ENCODE measurements at regions not wholly inside any gene's neighbourhood (a gene's known extent, or its start where the extent isn't known, plus 50 kb on each side); places are given as distances from the start of the nearest gene placed in this dataset.

DNA sequence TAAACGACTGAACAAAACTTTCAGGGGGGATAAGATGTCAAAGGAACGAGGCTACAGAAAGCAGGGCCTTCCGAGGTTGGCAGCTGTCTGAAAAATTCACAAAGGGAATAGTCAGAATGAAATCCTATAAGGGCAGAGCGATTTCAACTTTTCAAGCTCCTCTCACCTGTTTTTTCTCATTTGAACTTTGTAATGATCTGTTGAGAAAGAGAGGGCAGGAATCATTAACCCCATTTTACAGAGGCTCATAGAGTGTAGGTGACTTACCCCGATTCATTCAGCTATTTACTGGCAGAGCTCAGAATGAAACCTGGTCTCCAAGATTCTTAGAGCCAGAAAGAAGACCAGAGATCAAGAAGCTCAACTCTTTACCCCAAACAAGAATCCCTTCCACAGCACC lies 266.1 kb upstream of the ARID1B start:
- Histone ChIP-seq H3K4me3 (ENCODE audit: low read depth in 1 of 2, low read length in 1 of 2) (no peak overlapping the region), H3K9me3 (no peaks in the 10 kb centered on the region), H3K27me3 (no peaks in the 10 kb centered on the region), H3K27ac (no peak overlapping the region), H3K4me1 (ENCODE audit: control insufficient read depth in 1 of 2, insufficient read depth in 1 of 2, low read depth in 1 of 2, low read length in 1 of 2) (no peaks in the 10 kb centered on the region), H3K36me3 (no peaks in the 10 kb centered on the region)
- no peak for TF ChIP-seq CTCF (IDR thresholded peaks at IDR 0.05)

- no peaks in the 10 kb centered on the region for H3K4me1 ChIP-seq (ENCODE audit: control insufficient read depth in 1 of 2, insufficient read depth in 1 of 2, low read depth in 1 of 2, low read length in 1 of 2)
- no peak overlapping the region for H3K4me3 ChIP-seq (ENCODE audit: low read depth in 1 of 2, low read length in 1 of 2)
- H3K27ac ChIP-seq = no peak overlapping the region
- H3K27me3 ChIP-seq = no peaks in the 10 kb centered on the region
- H3K9me3 ChIP-seq = no peaks in the 10 kb centered on the region
- no peak for TF ChIP-seq CTCF (IDR thresholded peaks at IDR 0.05)
- H3K36me3 ChIP-seq = no peaks in the 10 kb centered on the region
Measured at GRCh38 chr6:156510242-156510641, 266.9 kb upstream of the ARID1B start.

- Histone ChIP-seq H3K4me3 (ENCODE audit: low read depth in 1 of 2, low read length in 1 of 2) (no peak overlapping the region), H3K9me3 (no peaks in the 10 kb centered on the region), H3K27me3 (no peaks in the 10 kb centered on the region), H3K27ac (no peak overlapping the region), H3K36me3 (no peaks in the 10 kb centered on the region), H3K4me1 (ENCODE audit: control insufficient read depth in 1 of 2, insufficient read depth in 1 of 2, low read depth in 1 of 2, low read length in 1 of 2) (no peaks in the 10 kb centered on the region)
- no peak for TF ChIP-seq CTCF (IDR thresholded peaks at IDR 0.05)
Measured at GRCh38 chr6:156509496-156509895, 267.7 kb upstream of the ARID1B start.

GRCh38 chr6:156508923-156509322 lies 268.3 kb upstream of the ARID1B start:
- H3K27me3 ChIP-seq = no peaks in the 10 kb centered on the region
- no peak for TF ChIP-seq CTCF (IDR thresholded peaks at IDR 0.05)

GRCh38 chr6:156508126-156508525 lies 269.1 kb upstream of the ARID1B start:
- TF ChIP-seq CTCF (IDR thresholded peaks at IDR 0.05) = no peak
- Histone ChIP-seq H3K27me3 (no peaks in the 10 kb centered on the region), H3K36me3 (no peaks in the 10 kb centered on the region), H3K4me3 (ENCODE audit: low read depth in 1 of 2, low read length in 1 of 2) (no peak overlapping the region), H3K27ac (no peak overlapping the region), H3K9me3 (no peaks in the 10 kb centered on the region), H3K4me1 (ENCODE audit: control insufficient read depth in 1 of 2, insufficient read depth in 1 of 2, low read depth in 1 of 2, low read length in 1 of 2) (no peaks in the 10 kb centered on the region)

More at GRCh38 chr6:156508923-156509322, 268.3 kb upstream of the ARID1B start:
- Histone ChIP-seq H3K4me3 (ENCODE audit: low read depth in 1 of 2, low read length in 1 of 2) (no peak overlapping the region), H3K27ac (no peak overlapping the region), H3K4me1 (ENCODE audit: control insufficient read depth in 1 of 2, insufficient read depth in 1 of 2, low read depth in 1 of 2, low read length in 1 of 2) (no peaks in the 10 kb centered on the region), H3K9me3 (no peaks in the 10 kb centered on the region), H3K36me3 (no peaks in the 10 kb centered on the region)

DNA sequence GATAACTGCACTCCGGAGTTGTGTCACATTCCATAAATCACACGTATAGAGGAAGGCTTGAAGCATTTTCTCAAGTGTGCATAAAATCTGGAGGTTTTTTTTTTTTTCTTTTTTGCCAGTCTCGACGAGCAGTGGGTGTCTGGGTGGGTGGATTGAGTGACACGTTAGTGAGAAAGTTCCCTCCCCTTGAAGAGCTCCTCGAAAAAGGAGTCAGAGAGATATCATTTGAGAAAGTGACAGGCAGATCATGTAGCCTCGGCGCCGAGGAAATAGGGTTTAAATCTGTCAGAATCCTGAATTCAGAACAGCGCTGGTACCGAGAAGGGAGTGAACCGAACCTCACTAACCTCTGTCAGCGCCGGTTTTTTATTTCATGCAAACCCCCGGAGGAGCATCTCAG lies 269.5 kb upstream of the ARID1B start:
- Histone ChIP-seq H3K27me3 (no peaks in the 10 kb centered on the region), H3K9me3 (no peaks in the 10 kb centered on the region), H3K4me3 (ENCODE audit: low read depth in 1 of 2, low read length in 1 of 2) (no peak overlapping the region), H3K4me1 (ENCODE audit: control insufficient read depth in 1 of 2, insufficient read depth in 1 of 2, low read depth in 1 of 2, low read length in 1 of 2) (no peaks in the 10 kb centered on the region), H3K36me3 (no peaks in the 10 kb centered on the region), H3K27ac (no peak overlapping the region)
- TF ChIP-seq CTCF (IDR thresholded peaks at IDR 0.05) = no peak
